ENCODE measurements at regions not wholly inside any gene's neighbourhood (a gene's known extent, or its start where the extent isn't known, plus 50 kb on each side); places are given as distances from the start of the nearest gene placed in this dataset.
A peak's percentile ranks its signal among the peaks of the same experiment; 100 is the strongest.
"Not testable (repeated sequence)": the region's sequence is repeated elsewhere in the genome, so short reads cannot be mapped to it uniquely, and the experiment has no call there.

GRCh38 chr2:225236769-225237323 is 162.7 kb upstream of the NYAP2 start:
- DNase-seq: no peak

- no peak for DNase-seq
Measured at GRCh38 chr2:225233234-225233633, 166.3 kb upstream of the NYAP2 start.

- no peak for DNase-seq
Measured at GRCh38 chr2:225231900-225232299, 167.6 kb upstream of the NYAP2 start.

- not testable (repeated sequence) for DNase-seq
Measured at GRCh38 chr2:225229346-225229745, 170.2 kb upstream of the NYAP2 start.

- DNase-seq: no peak
Measured at GRCh38 chr2:225226441-225226840, 173.1 kb upstream of the NYAP2 start.

- DNase-seq: no peak
Measured at GRCh38 chr2:225223301-225223700, 176.2 kb upstream of the NYAP2 start.

GRCh38 chr2:225207471-225207870 is 165.2 kb upstream of the DOCK10 start:
- no peak for DNase-seq

GRCh38 chr2:225207043-225207442 is 164.8 kb upstream of the DOCK10 start:
- no peak for DNase-seq

GRCh38 chr2:225196579-225196978 is 154.3 kb upstream of the DOCK10 start:
- DNase-seq: peak; percentile 25

- DNase-seq: peak; percentile 73
Measured at GRCh38 chr2:225192869-225193268, 150.6 kb upstream of the DOCK10 start.

- no peak for DNase-seq
Measured at GRCh38 chr2:225190987-225191386, 148.7 kb upstream of the DOCK10 start.

- DNase-seq: no peak
Measured at GRCh38 chr2:225184948-225185347, 142.7 kb upstream of the DOCK10 start.

- no peak for DNase-seq
Measured at GRCh38 chr2:225182126-225182525, 139.9 kb upstream of the DOCK10 start.

- DNase-seq: peak; percentile 72
Measured at GRCh38 chr2:225177098-225177497, 134.8 kb upstream of the DOCK10 start.

- no peak for DNase-seq
Measured at GRCh38 chr2:225173909-225174308, 131.6 kb upstream of the DOCK10 start.

GRCh38 chr2:225171350-225171749 is 129.1 kb upstream of the DOCK10 start:
- DNase-seq: no peak

GRCh38 chr2:225170162-225170561 is 127.9 kb upstream of the DOCK10 start:
- DNase-seq: no peak

GRCh38 chr2:225169396-225169795 is 127.1 kb upstream of the DOCK10 start:
- no peak for DNase-seq

GRCh38 chr2:225165052-225165451 is 122.8 kb upstream of the DOCK10 start:
- DNase-seq: peak; percentile 76

GRCh38 chr2:225164401-225165050 is 122.3 kb upstream of the DOCK10 start:
- DNase-seq: peak; percentile 2

GRCh38 chr2:225158360-225158759 is 116.1 kb upstream of the DOCK10 start:
- no peak for DNase-seq

- DNase-seq: no peak
Measured at GRCh38 chr2:225156853-225157451, 114.7 kb upstream of the DOCK10 start.

GRCh38 chr2:225140723-225141122 is 98.5 kb upstream of the DOCK10 start:
- no peak for DNase-seq

- no peak for DNase-seq
Measured at GRCh38 chr2:225137971-225138370, 95.7 kb upstream of the DOCK10 start.

- no peak for DNase-seq
Measured at GRCh38 chr2:225136552-225136951, 94.3 kb upstream of the DOCK10 start.

Measured in HCEC 1CT (cell line).